Fibroblast of the aortic adventitia (primary cell): ENCODE measurements at regions not wholly inside any gene's neighbourhood (a gene's known extent, or its start where the extent isn't known, plus 50 kb on each side); places are given as distances from the start of the nearest gene placed in this dataset.

Experiments used
- DNase-seq: peaks from one replicate; pipeline ENCODE4 v3.0.0-alpha.2; 2010; ENCODE audit warnings: low read depth
- H3K4me3 ChIP-seq: 2 replicates; pipeline ENCODE4 v1.5.1; 2011; ENCODE audit warnings: low read depth, mild to moderate bottlenecking, control low read depth, low read length, moderate library complexity
- TF ChIP-seq, protein P1 (sequence below): IDR thresholded peaks from 2 replicates; pipeline ENCODE4 v1.5.1; 2011; ENCODE audit warnings: mild to moderate bottlenecking, low read length, control low read depth, inconsistent platforms; ENCODE audit not compliant: insufficient read depth

DNA sequence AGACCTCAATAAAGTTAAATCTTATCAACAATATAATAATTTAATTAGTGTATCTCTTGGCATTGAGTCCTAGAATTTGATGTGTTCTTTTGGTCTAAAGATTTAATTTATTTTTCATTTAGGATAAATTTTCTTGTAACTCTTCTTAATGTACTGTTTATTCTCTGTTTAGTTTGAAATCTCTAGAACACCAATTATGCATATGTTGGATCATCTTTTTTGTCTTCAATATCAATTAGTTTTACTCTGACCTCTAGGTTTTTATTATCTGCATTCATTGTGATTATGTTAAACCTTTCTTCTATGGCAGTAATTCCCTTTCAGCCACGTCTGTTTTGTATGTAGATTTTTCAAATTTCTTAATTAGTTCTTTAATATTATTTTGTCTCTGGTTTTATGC is 93.8 kb upstream of the ARHGEF7 start:
- TF ChIP-seq, protein P1, sequence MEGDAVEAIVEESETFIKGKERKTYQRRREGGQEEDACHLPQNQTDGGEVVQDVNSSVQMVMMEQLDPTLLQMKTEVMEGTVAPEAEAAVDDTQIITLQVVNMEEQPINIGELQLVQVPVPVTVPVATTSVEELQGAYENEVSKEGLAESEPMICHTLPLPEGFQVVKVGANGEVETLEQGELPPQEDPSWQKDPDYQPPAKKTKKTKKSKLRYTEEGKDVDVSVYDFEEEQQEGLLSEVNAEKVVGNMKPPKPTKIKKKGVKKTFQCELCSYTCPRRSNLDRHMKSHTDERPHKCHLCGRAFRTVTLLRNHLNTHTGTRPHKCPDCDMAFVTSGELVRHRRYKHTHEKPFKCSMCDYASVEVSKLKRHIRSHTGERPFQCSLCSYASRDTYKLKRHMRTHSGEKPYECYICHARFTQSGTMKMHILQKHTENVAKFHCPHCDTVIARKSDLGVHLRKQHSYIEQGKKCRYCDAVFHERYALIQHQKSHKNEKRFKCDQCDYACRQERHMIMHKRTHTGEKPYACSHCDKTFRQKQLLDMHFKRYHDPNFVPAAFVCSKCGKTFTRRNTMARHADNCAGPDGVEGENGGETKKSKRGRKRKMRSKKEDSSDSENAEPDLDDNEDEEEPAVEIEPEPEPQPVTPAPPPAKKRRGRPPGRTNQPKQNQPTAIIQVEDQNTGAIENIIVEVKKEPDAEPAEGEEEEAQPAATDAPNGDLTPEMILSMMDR, result no peak
- peak; percentile 6 for DNase-seq
- H3K4me3 ChIP-seq, result no peak overlapping the region

DNA sequence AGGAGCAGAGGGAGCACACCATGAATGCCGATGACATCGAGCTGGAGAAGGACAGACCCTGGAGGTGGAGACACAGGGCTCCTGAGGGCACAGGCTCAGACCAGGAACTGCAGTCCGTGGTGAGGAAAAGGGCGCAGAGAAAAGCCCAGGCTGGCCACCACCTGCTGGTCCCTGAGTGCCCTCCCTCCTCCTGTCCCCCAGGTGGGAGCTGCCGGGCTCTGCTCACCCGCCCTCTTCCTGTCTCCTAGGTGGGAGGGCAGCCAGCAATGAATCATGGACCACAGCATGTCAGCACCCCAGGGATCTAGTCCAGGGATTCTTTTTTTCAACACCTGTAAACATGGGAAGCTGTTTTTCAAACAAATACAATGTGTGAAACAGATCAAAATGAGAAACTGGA is 94.6 kb upstream of the ARHGEF7 start:
- TF ChIP-seq, protein P1, result no peak
- DNase-seq, result no peak
- no peak overlapping the region for H3K4me3 ChIP-seq

GRCh38 chr13:111020021-111020420 is 95.1 kb upstream of the ARHGEF7 start:
- TF ChIP-seq, protein P1, result no peak
- DNase-seq, result no peak
- H3K4me3 ChIP-seq, result no peak overlapping the region

DNA sequence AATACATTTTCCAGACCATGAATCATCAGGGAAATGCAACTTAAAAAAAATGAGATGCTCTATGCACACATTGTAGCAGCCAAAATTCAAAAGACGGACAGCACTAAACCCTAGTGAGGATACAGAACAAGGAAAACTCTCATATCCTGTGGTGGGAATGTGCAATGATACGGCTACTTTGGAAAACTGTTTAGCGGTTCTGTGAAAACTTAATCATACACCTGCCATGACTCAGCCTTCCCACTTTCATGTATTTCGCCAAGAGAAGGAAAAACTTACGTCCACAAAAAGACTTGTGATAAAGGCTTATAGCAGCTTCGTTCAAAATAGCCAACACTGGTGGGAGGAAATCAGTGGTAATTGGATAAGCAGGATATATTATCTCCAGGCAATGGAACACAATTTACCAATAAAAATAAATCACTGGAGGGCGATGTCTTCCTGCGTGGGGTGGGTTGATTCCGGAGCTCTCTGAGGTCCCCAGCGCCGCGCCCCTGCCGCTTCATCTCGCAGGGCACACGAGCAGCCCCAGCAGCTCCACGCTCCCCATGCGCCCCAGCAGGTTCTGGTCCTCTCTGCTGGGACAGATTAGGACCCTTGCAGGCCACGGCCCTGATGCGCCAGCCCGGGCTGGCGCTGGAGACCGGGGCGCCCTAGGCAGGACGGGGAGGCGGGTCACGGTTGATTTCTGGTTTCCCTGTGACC is 97.2 kb upstream of the ARHGEF7 start:
- TF ChIP-seq, protein P1, result no peak
- DNase-seq, result no peak
- H3K4me3 ChIP-seq, result no peak overlapping the region

DNA sequence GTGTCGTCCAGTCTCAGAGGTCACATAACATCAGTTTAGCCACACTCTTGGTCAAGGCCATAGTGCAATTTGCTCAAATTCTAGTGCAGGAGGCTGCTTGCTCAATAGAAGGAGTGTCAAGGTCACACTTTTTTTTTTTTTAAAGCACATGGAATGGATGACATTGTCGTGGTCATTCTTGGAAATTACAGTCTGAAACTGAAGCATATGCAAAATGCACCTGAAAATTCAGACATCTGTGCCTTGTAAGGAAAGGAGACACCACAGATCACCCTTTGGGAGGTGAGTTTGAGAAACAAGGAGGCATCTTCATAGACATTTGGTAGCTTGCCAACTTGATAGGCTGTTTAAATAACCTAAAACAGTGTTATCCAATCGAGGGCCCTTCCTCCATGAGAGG is 98.3 kb upstream of the ANKRD10 start:
- TF ChIP-seq, protein P1, result no peak
- H3K4me3 ChIP-seq, result no peak overlapping the region
- DNase-seq, result no peak

GRCh38 chr13:111011899-111012298 is 97.0 kb upstream of the ANKRD10 start:
- DNase-seq, result peak; percentile 30
- TF ChIP-seq, protein P1, result no peak
- H3K4me3 ChIP-seq, result no peak overlapping the region

DNA sequence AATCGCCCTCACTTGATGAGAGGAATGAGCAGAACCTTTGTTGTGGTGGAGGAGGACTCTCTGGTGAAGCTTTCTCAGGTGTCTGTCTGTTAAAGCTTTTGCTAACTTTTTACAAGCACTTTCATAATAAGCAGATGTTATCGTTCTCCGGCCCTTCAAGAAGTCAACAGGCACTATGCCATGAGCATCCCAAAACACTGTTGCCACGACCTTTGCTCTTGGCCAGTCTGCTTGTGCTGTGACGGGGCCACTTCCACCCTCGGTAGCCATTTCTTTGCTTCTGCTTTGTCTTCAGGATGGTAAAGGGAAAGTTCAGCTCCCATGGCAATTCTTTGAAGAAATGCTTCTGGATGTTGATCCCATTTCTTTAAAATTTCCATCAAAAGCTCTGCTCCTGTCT is 93.5 kb upstream of the ANKRD10 start:
- TF ChIP-seq, protein P1, result no peak
- DNase-seq, result no peak
- H3K4me3 ChIP-seq, result no peak overlapping the region
